ENCODE measurements at regions not wholly inside any gene's neighbourhood (a gene's known extent, or its start where the extent isn't known, plus 50 kb on each side); places are given as distances from the start of the nearest gene placed in this dataset.
"Not testable (repeated sequence)": the region's sequence is repeated elsewhere in the genome, so short reads cannot be mapped to it uniquely, and the experiment has no call there.

- H3K9me3 ChIP-seq: no peaks in the 10 kb centered on the region
- ATAC-seq (no peak), DNase-seq (no peak)
- no peaks in the 10 kb centered on the region for H3K4me1 ChIP-seq (ENCODE audit: low read depth)
- intact Hi-C loops (cut with DNase I, micrococcal nuclease): no loop called here
- TF ChIP-seq, protein P1, sequence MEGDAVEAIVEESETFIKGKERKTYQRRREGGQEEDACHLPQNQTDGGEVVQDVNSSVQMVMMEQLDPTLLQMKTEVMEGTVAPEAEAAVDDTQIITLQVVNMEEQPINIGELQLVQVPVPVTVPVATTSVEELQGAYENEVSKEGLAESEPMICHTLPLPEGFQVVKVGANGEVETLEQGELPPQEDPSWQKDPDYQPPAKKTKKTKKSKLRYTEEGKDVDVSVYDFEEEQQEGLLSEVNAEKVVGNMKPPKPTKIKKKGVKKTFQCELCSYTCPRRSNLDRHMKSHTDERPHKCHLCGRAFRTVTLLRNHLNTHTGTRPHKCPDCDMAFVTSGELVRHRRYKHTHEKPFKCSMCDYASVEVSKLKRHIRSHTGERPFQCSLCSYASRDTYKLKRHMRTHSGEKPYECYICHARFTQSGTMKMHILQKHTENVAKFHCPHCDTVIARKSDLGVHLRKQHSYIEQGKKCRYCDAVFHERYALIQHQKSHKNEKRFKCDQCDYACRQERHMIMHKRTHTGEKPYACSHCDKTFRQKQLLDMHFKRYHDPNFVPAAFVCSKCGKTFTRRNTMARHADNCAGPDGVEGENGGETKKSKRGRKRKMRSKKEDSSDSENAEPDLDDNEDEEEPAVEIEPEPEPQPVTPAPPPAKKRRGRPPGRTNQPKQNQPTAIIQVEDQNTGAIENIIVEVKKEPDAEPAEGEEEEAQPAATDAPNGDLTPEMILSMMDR (IDR thresholded peaks at IDR 0.05): no peak
- no peak overlapping the region for H3K4me3 ChIP-seq
- H3K36me3 ChIP-seq (ENCODE audit: low read depth): no peaks in the 10 kb centered on the region
These were observed 58.5 kb upstream of the S1PR1 start for GRCh38 chr1:101178341-101178687.

GRCh38 chr1:101175886-101176285, 60.9 kb upstream of the S1PR1 start:
- DNase-seq (no peak), ATAC-seq (no peak)
- H3K4me3 ChIP-seq: no peak overlapping the region
- intact Hi-C loops (cut with DNase I, micrococcal nuclease): no loop called here
- no peaks in the 10 kb centered on the region for H3K4me1 ChIP-seq (ENCODE audit: low read depth)
- no peaks in the 10 kb centered on the region for H3K9me3 ChIP-seq
- TF ChIP-seq, protein P1 (IDR thresholded peaks at IDR 0.05): no peak
- no peaks in the 10 kb centered on the region for H3K36me3 ChIP-seq (ENCODE audit: low read depth)

DNA sequence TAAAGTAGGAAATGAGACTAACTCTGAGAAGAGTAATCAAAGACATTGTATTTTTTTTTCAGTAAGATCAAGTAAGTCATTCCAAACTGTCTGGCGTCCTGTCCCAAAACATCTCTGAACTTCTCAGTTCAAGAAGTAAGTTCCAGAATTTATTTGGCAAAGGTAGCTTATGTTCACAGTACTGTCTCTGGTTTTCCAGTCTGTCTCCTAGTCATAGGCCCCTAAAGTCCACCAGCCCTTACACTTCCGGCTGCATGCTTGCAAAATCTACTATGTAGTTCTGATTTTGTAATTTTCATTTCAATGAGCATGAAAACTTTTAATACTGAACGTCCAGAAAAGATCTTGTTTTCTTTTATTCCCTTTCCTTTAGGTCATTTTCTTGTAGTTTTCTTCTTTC, 61.4 kb upstream of the S1PR1 start:
- ATAC-seq: no peak
- Histone ChIP-seq H3K36me3 (ENCODE audit: low read depth) (no peaks in the 10 kb centered on the region), H3K4me1 (ENCODE audit: low read depth) (no peaks in the 10 kb centered on the region), H3K9me3 (no peaks in the 10 kb centered on the region), H3K4me3 (no peak overlapping the region)
- no peak for DNase-seq
- TF ChIP-seq, protein P1 (IDR thresholded peaks at IDR 0.05): no peak
- intact Hi-C loops (cut with DNase I, micrococcal nuclease): no loop called here

DNA sequence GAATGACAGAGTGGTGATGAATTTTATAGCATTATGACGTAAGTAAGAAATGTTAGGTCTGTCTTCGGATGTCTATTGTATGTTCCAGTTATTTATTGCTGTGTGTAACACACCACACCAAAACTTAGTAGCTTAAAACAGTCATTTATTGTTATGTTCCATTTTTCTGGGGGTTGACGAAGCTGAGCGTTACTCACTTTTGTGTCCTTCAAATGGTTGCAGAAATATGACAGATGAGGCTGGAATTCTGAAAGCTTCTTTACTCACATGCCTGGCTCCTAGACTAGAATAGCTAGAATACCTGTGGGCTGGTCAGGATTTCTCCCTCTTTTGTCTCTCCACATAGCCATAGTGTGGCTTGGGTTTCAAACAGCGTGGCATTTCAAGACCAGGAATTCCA, 62.1 kb upstream of the S1PR1 start:
- Histone ChIP-seq H3K36me3 (ENCODE audit: low read depth) (no peaks in the 10 kb centered on the region), H3K4me1 (ENCODE audit: low read depth) (no peaks in the 10 kb centered on the region), H3K4me3 (no peak overlapping the region), H3K9me3 (no peaks in the 10 kb centered on the region)
- no peak for DNase-seq
- ATAC-seq: no peak
- intact Hi-C loops (cut with DNase I, micrococcal nuclease): no loop called here
- TF ChIP-seq, protein P1 (IDR thresholded peaks at IDR 0.05): no peak

DNA sequence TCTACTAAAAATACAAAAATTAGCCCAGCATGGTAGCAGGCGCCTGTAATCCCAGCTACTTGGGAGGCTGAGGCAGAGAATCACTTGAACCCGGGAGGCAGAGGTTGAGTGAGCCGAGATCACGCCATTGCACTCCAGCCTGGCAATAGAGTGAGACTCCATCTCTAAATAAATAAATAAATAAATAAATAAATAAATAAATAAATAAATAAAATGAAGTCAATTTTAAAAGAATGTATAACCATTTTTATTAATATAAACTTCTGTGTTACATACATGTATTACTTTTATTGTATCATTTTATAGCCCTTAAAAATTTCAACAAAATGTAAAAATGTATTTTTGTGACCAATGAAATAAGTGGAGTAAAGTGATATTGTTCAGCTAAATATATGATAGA, 62.5 kb upstream of the S1PR1 start:
- H3K9me3 ChIP-seq; H3K4me3 ChIP-seq; intact Hi-C loops (cut with DNase I, micrococcal nuclease); H3K4me1 ChIP-seq (ENCODE audit: low read depth); ATAC-seq; DNase-seq; H3K36me3 ChIP-seq (ENCODE audit: low read depth): not testable (repeated sequence)

GRCh38 chr1:101170506-101171050, 66.2 kb upstream of the S1PR1 start:
- TF ChIP-seq, protein P1 (IDR thresholded peaks at IDR 0.05): no peak
- ATAC-seq: no peak
- Histone ChIP-seq H3K4me3 (no peak overlapping the region), H3K9me3 (no peaks in the 10 kb centered on the region), H3K4me1 (ENCODE audit: low read depth) (no peaks in the 10 kb centered on the region), H3K36me3 (ENCODE audit: low read depth) (no peaks in the 10 kb centered on the region)
- intact Hi-C loops (cut with DNase I, micrococcal nuclease): no loop called here
- DNase-seq: no peak

Data from mucosa of descending colon (tissue), 3 donors.